GM19035 (cell line): ENCODE measurements at regions not wholly inside any gene's neighbourhood (a gene's known extent, or its start where the extent isn't known, plus 50 kb on each side); places are given as distances from the start of the nearest gene placed in this dataset.

ENCODE experiments used
- ATAC-seq: cut with Tn5 transposase; IDR thresholded peaks from one replicate; pipeline ENCODE4 v1.9.1; 2021; ENCODE audit not compliant: unreplicated experiment

DNA sequence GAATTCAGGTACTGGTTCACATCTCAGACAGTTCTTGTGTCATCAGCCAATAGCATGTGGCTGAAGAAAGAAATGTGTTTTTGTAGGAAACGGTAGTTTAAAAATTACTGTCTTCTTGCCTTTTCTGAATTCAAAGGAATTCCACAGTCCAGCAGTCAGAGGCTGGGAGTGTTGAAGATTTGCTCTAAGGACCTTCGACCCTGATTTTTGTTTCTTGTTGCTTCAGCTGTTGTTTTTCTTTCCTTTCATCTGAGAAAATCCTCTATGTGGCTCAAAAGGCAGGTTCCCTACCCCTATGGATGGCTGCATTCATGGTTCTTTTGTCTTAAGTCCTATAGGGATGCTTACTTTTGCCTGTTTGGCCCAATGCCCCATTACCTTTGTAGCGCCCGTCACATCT is 304.9 kb downstream of the TMEM167A start:
- ATAC-seq, result no peak

GRCh38 chr5:82766206-82766605 is 311.0 kb downstream of the TMEM167A start:
- no peak for ATAC-seq

DNA sequence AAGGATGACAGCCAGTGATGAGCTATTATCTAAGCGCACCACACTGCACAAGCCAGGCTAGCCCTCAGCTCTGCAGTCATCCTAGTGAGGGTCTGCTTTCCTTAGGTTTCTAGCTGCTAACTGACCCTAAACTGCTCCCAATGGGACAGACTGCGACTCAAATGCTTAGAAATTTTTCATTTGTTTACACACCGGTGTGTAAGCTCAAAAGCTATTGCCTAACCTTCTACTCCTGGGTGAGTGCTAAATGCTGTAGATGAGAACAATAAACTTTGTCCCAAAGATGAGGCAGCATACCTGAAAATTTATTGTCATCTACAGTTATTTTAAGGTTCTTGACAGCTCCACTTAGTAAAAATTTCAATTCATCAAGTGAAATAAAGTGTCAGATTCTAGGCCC is 311.4 kb downstream of the TMEM167A start:
- ATAC-seq, result no peak

GRCh38 chr5:82760856-82761255 is 316.3 kb downstream of the TMEM167A start:
- no peak for ATAC-seq

DNA sequence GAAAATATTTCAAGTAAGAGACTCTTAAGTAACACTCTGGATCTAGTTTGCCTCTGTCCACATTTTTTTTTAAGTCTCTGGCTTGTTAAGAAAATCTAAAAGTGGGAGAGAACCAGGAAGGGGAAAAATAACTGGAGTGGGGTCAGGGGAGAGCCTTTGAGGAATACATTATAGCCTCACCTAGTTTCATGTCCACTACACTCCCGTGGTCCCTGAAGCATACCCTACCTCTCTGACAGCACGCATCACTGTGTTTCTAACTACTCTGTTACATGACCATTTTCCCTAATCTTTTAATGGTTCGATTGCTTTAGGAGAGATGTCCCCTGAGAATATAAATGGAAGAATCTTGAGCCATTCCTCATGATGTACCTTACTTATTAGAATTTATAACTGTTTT is 318.3 kb downstream of the TMEM167A start:
- ATAC-seq, result no peak

- peak; percentile 90 for ATAC-seq
Observed at GRCh38 chr5:82754759-82755158, 322.4 kb downstream of the TMEM167A start.

DNA sequence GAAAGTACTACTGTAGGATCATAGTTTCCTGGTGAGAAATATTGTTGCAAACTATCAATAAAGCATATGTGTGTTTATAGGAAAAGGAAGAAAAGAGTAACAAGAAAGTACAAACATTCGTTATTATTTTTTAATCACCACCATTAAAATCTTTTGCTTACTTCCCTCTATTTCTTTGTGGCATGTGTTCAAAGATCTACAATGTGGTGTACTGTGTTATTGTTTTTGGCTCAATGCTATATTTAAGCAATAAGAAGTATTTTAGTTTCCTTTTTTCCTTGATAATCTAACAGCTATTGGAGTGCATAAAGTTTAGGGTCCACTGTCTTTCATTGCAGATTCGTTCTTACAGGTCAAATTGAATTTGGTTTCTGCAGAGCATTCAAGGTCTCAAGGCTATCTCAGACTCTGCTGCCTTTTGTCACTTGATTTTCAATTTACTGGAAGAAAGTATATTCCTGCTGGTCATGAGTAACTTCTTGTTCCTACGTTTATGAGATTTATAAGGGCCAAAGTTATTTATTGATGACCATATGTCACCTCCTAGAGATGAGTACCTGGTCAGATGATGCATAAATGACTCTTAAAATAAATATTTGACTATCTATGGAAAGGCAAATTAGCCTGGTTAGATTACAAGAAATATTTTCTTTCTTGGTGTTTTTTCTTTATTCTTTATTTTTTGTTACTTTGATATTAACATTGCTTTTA is 323.0 kb downstream of the TMEM167A start:
- ATAC-seq, result no peak

GRCh38 chr5:82753374-82753773 is 323.8 kb downstream of the TMEM167A start:
- no peak for ATAC-seq

GRCh38 chr5:82749461-82749820 is 327.8 kb downstream of the TMEM167A start:
- no peak for ATAC-seq

DNA sequence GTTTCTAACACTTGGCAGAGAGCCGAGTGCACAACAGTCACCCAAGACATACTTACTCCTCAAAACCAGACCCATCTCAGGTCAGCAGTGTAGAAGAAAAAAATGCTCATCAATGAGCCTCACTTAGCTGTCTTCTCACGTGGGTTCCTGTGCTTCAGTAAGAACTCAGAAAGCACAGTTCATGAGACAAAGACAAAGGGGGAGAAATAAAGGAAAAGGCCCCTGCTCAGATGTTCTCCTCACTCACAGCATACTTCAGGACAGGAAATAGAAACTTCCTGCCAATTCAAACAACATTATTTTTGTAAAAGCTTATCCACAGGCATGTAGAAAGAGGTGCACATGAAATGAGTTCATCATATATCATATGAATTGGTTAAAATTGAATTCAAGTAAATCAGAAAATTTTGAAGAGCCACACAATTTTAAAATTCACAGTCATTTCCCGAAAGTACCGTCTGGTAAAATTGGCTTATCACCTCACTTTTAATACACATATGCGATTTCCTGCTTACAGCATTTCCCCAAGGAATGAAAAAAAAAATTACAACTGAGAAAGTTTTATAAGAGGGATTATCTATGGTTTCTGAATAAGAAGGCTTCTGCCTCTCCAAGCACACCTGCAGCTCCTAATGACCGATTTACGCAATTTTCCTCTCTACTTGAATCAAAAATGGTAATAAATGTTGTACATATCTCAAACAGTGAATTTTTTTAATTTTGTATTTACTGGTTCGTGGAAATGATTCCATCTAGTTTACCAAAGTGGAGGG is 328.3 kb downstream of the TMEM167A start:
- no peak for ATAC-seq

GRCh38 chr5:82747986-82748385 is 329.2 kb downstream of the TMEM167A start:
- ATAC-seq, result no peak

DNA sequence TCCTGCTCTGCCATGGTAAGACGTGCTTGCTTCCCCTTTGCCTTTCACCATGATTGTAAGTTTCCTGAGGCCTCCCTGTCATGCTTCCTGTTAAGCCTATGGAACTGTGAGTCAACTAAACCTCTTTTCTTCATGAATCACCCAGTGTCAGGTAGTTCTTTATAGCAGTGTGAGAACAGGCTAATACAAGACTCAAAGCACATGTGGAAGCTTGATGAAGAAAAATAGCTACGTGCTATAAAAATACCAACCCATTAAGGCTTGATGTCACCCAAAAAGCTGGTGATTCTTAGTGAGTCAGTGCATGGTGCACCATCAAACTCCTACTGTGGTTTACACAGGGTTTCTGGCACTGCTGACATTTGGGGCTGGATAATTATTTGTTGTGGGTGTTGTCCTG is 332.2 kb downstream of the TMEM167A start:
- ATAC-seq, result no peak

DNA sequence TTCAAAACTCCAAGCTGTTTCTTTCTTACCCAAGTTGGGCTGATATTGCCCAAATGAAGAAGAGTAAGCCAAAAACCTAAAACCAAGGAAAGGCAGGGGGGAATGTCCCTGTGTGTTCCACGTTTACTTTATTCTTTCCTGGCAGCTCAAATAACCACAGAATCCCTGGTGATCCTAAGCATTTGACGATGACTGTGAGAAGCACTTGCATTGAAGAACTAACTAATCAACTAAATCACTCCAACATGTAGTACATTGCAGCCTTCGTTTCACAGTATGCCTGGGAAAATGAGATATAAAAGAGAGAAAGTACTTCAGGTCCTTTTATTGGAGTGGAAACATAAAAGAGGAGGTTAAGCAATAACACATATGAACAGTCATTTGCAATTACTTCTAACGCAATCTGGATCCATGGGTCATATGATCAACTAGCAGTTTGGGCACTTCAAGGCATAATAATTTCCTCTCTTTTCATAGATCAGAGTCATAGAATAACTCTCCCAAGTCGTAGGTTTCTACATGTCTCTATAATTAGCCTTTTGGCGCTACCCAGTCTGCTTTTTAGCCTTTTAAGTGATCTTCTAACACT is 338.4 kb downstream of the TMEM167A start:
- no peak for ATAC-seq

- ATAC-seq, result no peak
Observed at GRCh38 chr5:82735160-82735789, 341.9 kb downstream of the TMEM167A start.

GRCh38 chr5:82734347-82734746 is 342.8 kb downstream of the TMEM167A start:
- ATAC-seq, result no peak

- no peak for ATAC-seq
Observed at GRCh38 chr5:82730913-82731312, 346.3 kb downstream of the TMEM167A start.

GRCh38 chr5:82728926-82729702 is 348.1 kb downstream of the TMEM167A start:
- no peak for ATAC-seq

GRCh38 chr5:82723168-82723567 is 354.0 kb downstream of the TMEM167A start:
- ATAC-seq, result no peak

DNA sequence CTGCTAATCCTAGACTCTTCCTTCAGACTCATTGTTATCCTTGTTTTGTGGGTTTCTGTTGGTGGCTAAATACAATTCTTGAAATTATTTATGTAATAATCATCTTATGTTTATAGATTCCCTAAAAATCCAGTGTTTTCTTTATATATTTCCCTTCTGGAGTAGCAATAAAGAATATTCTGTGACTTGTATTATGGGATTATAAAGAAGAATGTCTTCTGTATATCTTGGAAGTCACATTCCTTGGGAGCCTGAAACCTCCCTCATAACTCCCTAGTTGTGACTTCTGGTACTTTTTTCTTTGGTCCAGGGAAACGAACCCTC is 356.1 kb downstream of the TMEM167A start:
- ATAC-seq, result no peak

GRCh38 chr5:82720213-82721086 is 356.7 kb downstream of the TMEM167A start:
- ATAC-seq, result no peak
